AG09309 (cell line): ENCODE measurements at regions not wholly inside any gene's neighbourhood (a gene's known extent, or its start where the extent isn't known, plus 50 kb on each side); places are given as distances from the start of the nearest gene placed in this dataset.
"Not testable (repeated sequence)": the region's sequence is repeated elsewhere in the genome, so short reads cannot be mapped to it uniquely, and the experiment has no call there.

ENCODE experiments used
- DNase-seq: peaks from one replicate; pipeline ENCODE4 v3.0.0-alpha.2; 2010; ENCODE audit warnings: low read depth
- H3K4me3 ChIP-seq: 2 replicates; pipeline ENCODE4 v1.5.1; 2011; ENCODE audit warnings: mild to moderate bottlenecking, low read depth, low read length, moderate library complexity; ENCODE audit not compliant: control insufficient read depth
- TF ChIP-seq, protein P1 (sequence below): IDR thresholded peaks from 2 replicates; pipeline ENCODE4 v1.5.1; 2011; ENCODE audit warnings: mild to moderate bottlenecking, low read depth, low read length, inconsistent platforms; ENCODE audit not compliant: insufficient read depth, control insufficient read depth; ENCODE audit errors: missing control alignments

DNA sequence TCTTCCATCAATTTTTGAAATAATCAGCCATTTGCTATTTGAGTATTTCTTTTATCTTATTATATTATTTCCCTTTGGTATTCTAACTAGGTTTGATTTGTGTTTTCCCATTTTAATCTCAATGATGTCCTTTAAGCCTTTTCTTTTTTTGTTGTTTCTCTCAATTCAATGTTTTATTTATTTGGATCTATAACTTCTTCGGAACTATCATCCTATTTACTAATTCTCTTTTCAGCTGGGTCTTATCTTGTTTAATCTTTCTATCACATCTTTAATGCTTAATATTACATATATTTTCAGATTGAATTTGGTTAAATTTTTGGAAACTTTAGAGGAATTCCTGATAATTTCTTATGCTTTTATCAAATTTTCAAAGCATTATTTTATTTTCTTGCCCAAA, 448.3 kb downstream of the SOX11 start:
- DNase-seq = no peak
- TF ChIP-seq, protein P1, sequence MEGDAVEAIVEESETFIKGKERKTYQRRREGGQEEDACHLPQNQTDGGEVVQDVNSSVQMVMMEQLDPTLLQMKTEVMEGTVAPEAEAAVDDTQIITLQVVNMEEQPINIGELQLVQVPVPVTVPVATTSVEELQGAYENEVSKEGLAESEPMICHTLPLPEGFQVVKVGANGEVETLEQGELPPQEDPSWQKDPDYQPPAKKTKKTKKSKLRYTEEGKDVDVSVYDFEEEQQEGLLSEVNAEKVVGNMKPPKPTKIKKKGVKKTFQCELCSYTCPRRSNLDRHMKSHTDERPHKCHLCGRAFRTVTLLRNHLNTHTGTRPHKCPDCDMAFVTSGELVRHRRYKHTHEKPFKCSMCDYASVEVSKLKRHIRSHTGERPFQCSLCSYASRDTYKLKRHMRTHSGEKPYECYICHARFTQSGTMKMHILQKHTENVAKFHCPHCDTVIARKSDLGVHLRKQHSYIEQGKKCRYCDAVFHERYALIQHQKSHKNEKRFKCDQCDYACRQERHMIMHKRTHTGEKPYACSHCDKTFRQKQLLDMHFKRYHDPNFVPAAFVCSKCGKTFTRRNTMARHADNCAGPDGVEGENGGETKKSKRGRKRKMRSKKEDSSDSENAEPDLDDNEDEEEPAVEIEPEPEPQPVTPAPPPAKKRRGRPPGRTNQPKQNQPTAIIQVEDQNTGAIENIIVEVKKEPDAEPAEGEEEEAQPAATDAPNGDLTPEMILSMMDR = no peak
- H3K4me3 ChIP-seq = no peak overlapping the region

DNA sequence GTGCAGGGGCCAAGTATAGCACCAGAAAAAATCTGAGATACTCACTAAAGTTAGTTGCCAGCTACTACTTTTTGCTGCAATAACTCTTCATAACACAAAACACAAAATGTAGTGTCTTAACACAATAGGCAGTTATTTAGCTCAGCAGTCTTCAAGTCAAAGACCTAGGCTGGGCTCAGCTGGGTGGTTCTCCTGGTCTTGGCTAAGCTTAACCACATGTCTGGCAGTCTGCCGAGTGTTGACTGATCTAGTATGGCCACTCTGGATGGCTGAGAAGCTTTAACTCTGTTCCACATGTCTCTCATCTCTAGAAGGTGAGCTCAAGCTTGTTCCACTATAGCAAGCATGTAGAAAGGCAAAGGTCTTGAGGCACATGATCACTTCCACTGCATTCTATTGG, 451.6 kb downstream of the SOX11 start:
- TF ChIP-seq, protein P1 = no peak

DNA sequence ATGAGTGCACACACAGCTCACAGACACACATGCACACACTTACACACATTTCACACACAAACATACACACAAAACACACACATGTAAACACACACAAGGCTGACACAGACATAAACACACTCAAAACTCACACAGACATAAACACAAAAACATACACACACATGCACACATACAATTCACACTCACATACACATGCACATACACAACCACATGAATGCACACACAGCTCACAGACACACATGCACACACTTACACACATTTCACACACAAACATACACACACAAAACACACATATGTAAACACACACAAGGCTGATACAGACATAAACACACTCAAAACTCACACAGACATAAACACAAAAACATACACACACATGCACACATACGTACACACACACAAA, 455.0 kb downstream of the SOX11 start:
- not testable (repeated sequence) for H3K4me3 ChIP-seq, DNase-seq

More for the DNA sequence above, 451.6 kb downstream of the SOX11 start:
- DNase-seq = no peak
- H3K4me3 ChIP-seq = no peak overlapping the region

DNA sequence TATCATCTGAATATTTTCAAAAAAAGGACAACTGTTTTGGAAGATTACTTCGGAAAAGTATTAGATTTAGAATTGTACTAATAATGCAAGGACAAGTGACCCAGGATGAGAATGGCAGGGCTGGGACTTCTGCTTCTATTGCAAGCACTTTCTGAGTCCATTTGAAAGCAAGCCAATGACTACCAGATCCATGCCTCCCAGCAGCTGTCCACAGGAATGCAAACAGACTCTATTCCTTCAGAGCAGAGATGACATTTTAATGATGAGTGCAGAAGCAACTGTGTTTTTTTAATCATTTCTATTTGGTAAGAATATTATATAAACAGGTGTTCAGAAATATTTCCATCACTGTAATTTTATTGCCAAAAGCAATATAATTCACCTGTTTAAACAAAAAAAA, 456.7 kb downstream of the SOX11 start:
- no peak for DNase-seq
- no peak overlapping the region for H3K4me3 ChIP-seq
- TF ChIP-seq, protein P1 = no peak

DNA sequence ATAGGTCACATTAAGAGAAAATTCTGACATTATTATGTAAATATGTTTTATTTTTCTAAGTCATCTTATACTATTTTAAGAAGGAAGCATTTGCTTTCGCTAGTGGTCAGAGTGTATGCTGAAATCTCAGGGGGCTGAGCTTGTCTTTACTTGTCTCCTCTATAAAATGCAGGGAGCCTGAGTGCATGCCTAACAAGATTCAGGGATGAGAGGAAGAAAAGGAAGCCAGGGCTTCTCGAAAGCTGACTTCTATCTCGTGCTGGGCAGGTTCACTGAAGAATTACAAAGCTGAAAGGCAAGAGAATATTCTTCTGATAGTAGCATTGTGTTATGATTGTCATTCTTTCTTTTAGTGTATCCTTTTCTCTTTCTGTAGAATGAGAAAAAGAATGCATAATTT, 467.4 kb downstream of the SOX11 start:
- H3K4me3 ChIP-seq = no peak overlapping the region
- TF ChIP-seq, protein P1 = no peak
- DNase-seq = no peak

DNA sequence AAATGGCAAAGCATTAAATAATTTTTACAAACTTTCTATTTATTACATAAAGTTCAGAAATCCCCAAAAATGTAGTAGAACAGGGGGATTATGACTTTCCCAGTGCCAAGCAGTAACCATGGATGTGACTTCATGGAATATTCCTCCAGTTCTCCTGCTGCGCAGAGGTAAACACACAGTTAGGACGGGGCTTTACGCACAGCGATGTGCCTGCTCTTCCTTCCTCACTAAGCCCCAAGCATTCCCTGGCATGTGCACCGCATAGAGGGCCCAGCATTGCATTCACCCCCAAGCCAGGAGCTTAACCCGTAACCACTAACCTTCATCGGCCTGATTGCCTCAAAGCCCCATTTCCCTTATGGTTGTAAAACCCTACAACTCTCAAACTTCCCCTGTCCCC, 471.7 kb downstream of the SOX11 start:
- H3K4me3 ChIP-seq = no peak overlapping the region
- no peak for DNase-seq

DNA sequence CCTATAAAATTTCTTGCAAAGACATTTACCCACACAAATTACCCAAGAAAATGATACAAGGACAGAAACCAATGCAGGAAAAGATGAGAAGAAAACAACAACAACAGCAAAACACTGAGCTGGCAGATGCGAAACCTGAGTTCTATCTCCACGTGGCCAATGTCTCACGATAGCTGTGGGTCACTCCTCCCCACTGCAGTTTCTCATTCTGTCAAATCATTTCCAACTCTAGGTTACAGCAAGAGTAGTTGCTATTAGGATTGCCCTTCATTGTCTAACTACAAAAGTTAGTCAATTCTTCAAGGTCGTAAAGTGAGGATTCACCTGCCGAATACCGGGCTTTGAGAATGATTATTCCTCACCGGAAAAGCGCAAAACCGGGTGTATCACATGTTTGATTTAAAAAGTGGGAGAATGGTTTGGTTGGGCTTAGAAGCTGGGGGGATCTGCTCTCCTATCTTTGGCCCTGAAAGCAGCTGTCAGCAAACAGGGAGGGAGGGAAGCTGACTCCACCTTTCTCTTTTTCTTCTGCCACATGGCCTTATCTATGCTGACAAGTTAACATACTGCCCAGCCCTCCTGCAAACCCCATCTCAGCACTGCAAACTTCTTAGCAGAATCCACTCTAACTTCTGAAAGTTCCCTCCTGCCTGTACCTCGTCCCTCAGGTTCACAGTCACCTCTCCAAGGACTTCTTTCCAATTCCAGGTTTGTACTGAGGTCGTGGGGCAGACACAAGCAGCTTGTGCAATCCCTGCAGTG, 473.0 kb downstream of the SOX11 start:
- no peak overlapping the region for H3K4me3 ChIP-seq
- TF ChIP-seq, protein P1 = no peak
- DNase-seq = no peak

More for the DNA sequence above, 471.7 kb downstream of the SOX11 start:
- TF ChIP-seq, protein P1 = no peak
